Psoas muscle (tissue), 7 donors: ENCODE measurements at regions not wholly inside any gene's neighbourhood (a gene's known extent, or its start where the extent isn't known, plus 50 kb on each side); places are given as distances from the start of the nearest gene placed in this dataset.

Source experiments
- ATAC-seq, 4 donors: fragments of 200-7000 bp; cut with Tn5 transposase; one replicate each; pipeline ENCODE4 v1.9.1; 2020; ENCODE audit warnings: moderate library complexity in 3 of 4, mild to moderate bottlenecking in 2 of 4
- DNase-seq, 2 donors: peaks; one replicate each; pipeline ENCODE4 v3.0.0-alpha.2; 2020
- H3K27ac ChIP-seq: fragments of 200-600 bp; one replicate; pipeline ENCODE4 v1.8.0; 2022
- H3K27me3 ChIP-seq, 3 donors: fragments of 200-600 bp in 1 of 3; one replicate each; pipeline versions ENCODE4 v1.6.1 to v1.8.0; 2013 to 2022; ENCODE audit warnings: low read length in 2 of 3, mild to moderate bottlenecking in 2 of 3, moderate library complexity in 1 of 3; ENCODE audit not compliant: insufficient read depth in 3 of 3
- H3K36me3 ChIP-seq, 2 donors: fragments of 200-600 bp in 1 of 2; one replicate each; pipeline versions ENCODE4 v1.6.1 to v1.8.0; 2013 to 2022; ENCODE audit warnings: low read depth in 1 of 2, mild to moderate bottlenecking in 1 of 2, moderate library complexity in 1 of 2; ENCODE audit not compliant: insufficient read depth in 1 of 2
- H3K4me1 ChIP-seq: fragments of 200-600 bp; one replicate; pipeline ENCODE4 v1.8.0; 2022
- H3K4me3 ChIP-seq: fragments of 200-600 bp; one replicate; pipeline ENCODE4 v1.8.0; 2022; ENCODE audit warnings: mild to moderate bottlenecking
- H3K9me3 ChIP-seq: fragments of 200-600 bp; one replicate; pipeline ENCODE4 v1.8.0; 2022
- WGBS, 3 donors: extraction: QIAGEN DNeasy Blood & Tissue Kit; methylation state at CpG; one replicate each; pipeline versions ENCODE4 v1.1.6 to v1.1.7; 2013; 5-methylcytosine and 5-hydroxymethylcytosine counted together
- intact Hi-C, 2 donors: fragments of 100-400 bp; cut with DNase I; formaldehyde crosslinking; loops; one replicate each; pipeline versions ENCODE4 v1.11.0 to v1.14.2; 2022
- TF ChIP-seq, protein P1 (sequence below): fragments of 200-600 bp; IDR thresholded peaks from one replicate; pipeline ENCODE4 v1.8.0; 2022; ENCODE audit warnings: antibody characterized with exemption
- donor health status: healthy with polysubstance abuse.
- donor health status: DM: no; HTN: no; CAD: no; lungs with moderate emphysema.
- donor health status: Bipolar disorder and iron deficiency.
- donor health status: healthy.
- donor health status: DM: yes; HTN: yes; CAD: no.
- donor health status: DM: no; HTN: no; CAD: no.
- donor health status: DM: yes; HTN: yes; CAD: no.

- TF ChIP-seq, protein P1, sequence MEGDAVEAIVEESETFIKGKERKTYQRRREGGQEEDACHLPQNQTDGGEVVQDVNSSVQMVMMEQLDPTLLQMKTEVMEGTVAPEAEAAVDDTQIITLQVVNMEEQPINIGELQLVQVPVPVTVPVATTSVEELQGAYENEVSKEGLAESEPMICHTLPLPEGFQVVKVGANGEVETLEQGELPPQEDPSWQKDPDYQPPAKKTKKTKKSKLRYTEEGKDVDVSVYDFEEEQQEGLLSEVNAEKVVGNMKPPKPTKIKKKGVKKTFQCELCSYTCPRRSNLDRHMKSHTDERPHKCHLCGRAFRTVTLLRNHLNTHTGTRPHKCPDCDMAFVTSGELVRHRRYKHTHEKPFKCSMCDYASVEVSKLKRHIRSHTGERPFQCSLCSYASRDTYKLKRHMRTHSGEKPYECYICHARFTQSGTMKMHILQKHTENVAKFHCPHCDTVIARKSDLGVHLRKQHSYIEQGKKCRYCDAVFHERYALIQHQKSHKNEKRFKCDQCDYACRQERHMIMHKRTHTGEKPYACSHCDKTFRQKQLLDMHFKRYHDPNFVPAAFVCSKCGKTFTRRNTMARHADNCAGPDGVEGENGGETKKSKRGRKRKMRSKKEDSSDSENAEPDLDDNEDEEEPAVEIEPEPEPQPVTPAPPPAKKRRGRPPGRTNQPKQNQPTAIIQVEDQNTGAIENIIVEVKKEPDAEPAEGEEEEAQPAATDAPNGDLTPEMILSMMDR, result no peak
- DNase-seq, result no peak
These were observed 187.9 kb upstream of the PDE5A start for GRCh38 chr4:119816473-119816872.

GRCh38 chr4:119810001-119810400 lies 181.4 kb upstream of the PDE5A start:
- no peak overlapping the region for H3K4me3 ChIP-seq
- H3K27me3 ChIP-seq, result no peaks in the 10 kb centered on the region
- H3K27ac ChIP-seq, result no peak overlapping the region
- peaks cover 5% of the 10 kb centered on the region for H3K9me3 ChIP-seq
- 29 to 52% (median 46%) methylated on average over 1 of the region's 1 CpG for WGBS, 3 donors
- H3K36me3 ChIP-seq, result no peaks in the 10 kb centered on the region
- H3K4me1 ChIP-seq, result no peaks in the 10 kb centered on the region
- intact Hi-C loops, result no loop called here
- ATAC-seq (no peak), DNase-seq (no peak)
- TF ChIP-seq, protein P1, result no peak

More at GRCh38 chr4:119816473-119816872, 187.9 kb upstream of the PDE5A start:
- no peaks in the 10 kb centered on the region for H3K27me3 ChIP-seq
- no peak for ATAC-seq
- H3K4me3 ChIP-seq, result no peak overlapping the region
- no peaks in the 10 kb centered on the region for H3K36me3 ChIP-seq
- no peaks in the 10 kb centered on the region for H3K4me1 ChIP-seq
- intact Hi-C loops, result no loop called here
- H3K9me3 ChIP-seq, result no peaks in the 10 kb centered on the region
- H3K27ac ChIP-seq, result no peak overlapping the region

DNA sequence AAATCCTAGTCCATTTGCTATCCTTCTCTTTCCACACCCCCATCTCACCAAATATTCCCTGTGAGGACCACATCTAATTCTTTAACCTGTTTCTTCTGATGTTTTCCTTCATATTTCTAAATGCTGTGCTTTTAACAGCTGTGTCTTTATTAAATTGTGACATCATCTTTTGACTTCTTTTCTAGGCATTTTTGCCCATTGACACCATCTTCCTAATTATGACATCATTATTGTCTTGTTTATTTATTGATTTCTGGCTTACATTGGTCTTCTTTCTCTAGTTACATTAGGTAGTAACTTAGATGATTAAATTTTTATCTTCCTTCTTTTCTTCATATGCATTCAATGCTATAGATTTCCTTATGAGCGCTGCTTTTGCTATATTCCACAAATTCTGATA lies 175.8 kb upstream of the PDE5A start:
- no peak for DNase-seq
- 95 to 100% (median 100%) methylated on average over 1 of the region's 1 CpG for WGBS, 3 donors
- no peak for ATAC-seq
- TF ChIP-seq, protein P1, result no peak
- peaks cover 5% of the 10 kb centered on the region for H3K9me3 ChIP-seq
- intact Hi-C loops, result no loop called here
- no peak overlapping the region for H3K27ac ChIP-seq
- no peaks in the 10 kb centered on the region for H3K4me1 ChIP-seq
- H3K4me3 ChIP-seq, result no peak overlapping the region
- no peaks in the 10 kb centered on the region for H3K36me3 ChIP-seq
- no peaks in the 10 kb centered on the region for H3K27me3 ChIP-seq

DNA sequence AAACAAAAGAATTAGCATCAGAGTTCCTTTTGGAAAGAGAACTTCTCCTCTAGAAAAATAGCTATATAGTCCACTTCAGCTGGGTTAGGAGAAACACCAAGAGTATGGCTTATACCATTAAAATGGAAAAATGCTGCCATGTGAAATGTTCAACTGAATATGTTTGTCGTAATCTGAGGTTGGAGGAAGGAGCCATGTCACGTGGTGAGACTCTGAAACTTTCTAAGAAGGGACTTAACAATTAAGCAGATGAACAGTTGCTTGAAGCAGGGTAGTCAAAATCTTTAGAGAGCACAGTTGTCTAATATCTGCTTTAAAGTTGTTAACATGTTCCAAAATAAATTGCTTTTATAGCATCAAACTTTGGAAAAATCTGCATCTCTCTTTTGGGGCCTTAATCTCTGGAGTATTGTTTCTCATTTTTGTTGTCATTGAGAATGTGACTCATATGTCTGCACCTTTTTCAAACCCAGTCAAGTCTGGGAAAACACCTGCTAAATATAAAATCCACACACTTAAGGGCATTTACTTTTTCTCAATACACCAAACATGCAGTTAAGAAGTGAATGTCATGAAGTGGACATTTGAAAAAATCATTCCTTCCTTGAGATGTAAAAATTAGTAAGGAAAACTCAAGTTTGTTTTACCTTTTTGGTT lies 168.8 kb upstream of the PDE5A start:
- DNase-seq (no peak), ATAC-seq (no peak)
- Histone ChIP-seq H3K4me3 (no peak overlapping the region), H3K4me1 (no peaks in the 10 kb centered on the region), H3K27me3 (no peaks in the 10 kb centered on the region), H3K36me3 (no peaks in the 10 kb centered on the region), H3K9me3 (no peaks in the 10 kb centered on the region), H3K27ac (no peak overlapping the region)
- whole genome bisulfite sequencing, 3 donors, result 67 to 74% (median 70%) methylated on average over 2 of the region's 2 CpGs
- intact Hi-C loops, result no loop called here
- TF ChIP-seq, protein P1, result no peak

DNA sequence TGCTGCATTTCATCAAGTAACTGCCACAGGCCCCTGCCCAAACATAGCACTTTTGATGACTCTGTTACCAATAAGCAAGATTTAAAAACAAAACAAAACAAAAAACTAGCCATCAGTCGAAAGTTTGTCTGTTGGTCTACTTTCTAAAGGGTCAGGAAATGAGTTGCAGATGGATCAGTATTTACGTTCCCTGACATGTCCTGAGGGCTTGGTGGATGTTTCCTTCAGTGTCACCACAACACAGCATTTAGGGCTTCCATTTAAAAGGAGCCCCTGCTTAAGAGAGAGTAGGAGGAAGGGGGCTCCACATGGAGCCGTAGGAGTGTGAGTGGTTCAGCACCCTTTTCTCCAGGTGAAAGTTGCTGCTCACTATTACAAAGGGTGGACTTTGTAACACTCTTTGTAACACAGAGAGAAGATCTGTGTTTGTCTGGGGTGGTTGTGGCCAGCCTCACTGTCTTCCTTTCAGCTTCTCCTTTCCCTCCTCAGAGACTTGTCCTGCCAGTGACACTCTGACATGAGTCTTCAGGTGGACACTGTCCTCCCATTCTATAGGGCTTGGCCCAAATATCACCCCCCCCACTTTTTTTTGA lies 167.5 kb upstream of the PDE5A start:
- Histone ChIP-seq H3K9me3 (no peaks in the 10 kb centered on the region), H3K4me1 (no peaks in the 10 kb centered on the region), H3K36me3 (no peaks in the 10 kb centered on the region), H3K27me3 (no peaks in the 10 kb centered on the region), H3K27ac (no peak overlapping the region), H3K4me3 (no peak overlapping the region)
- intact Hi-C loops, result no loop called here
- TF ChIP-seq, protein P1, result no peak
- no peak for ATAC-seq
- WGBS, 3 donors, result 63 to 84% (median 69%) methylated on average over 3 of the region's 3 CpGs
- no peak for DNase-seq
